ENCODE measurements at regions not wholly inside any gene's neighbourhood (a gene's known extent, or its start where the extent isn't known, plus 50 kb on each side); places are given as distances from the start of the nearest gene placed in this dataset.

DNA sequence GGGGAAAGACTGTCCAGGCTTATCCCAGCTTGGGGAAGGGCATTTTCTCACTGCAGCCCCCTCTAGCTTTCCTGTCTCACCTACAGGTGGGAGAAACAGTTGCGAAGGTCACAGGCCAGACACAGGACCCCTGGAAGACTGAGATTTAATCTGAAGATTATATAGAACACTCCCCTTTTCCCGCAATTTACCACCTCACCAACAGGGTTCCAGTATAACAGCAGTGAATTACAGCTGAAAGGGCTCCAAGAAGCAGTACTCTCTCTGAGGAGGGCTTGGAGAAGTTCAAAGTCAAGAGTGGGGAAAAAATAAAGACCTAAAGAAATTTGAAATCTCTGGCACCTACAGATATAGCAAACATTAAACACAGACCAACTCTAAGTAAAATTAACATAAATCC is 111.9 kb downstream of the ANKRD60 start:
- no peak overlapping the region for H3K4me3 ChIP-seq
- intact Hi-C loops (cut with DNase I), result no loop called here
- WGBS, 3 donors, result 96 to 100% (median 98%) methylated on average over 2 of the region's 2 CpGs
- H3K27ac ChIP-seq, result no peak overlapping the region
- peaks cover 0 to 3% (median 2%) of the 10 kb centered on the region in 3 donors for H3K27me3 ChIP-seq (ENCODE audit: insufficient read depth in 3 of 3, low read length in 2 of 3)
- TF ChIP-seq, protein P1, sequence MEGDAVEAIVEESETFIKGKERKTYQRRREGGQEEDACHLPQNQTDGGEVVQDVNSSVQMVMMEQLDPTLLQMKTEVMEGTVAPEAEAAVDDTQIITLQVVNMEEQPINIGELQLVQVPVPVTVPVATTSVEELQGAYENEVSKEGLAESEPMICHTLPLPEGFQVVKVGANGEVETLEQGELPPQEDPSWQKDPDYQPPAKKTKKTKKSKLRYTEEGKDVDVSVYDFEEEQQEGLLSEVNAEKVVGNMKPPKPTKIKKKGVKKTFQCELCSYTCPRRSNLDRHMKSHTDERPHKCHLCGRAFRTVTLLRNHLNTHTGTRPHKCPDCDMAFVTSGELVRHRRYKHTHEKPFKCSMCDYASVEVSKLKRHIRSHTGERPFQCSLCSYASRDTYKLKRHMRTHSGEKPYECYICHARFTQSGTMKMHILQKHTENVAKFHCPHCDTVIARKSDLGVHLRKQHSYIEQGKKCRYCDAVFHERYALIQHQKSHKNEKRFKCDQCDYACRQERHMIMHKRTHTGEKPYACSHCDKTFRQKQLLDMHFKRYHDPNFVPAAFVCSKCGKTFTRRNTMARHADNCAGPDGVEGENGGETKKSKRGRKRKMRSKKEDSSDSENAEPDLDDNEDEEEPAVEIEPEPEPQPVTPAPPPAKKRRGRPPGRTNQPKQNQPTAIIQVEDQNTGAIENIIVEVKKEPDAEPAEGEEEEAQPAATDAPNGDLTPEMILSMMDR (IDR thresholded peaks at IDR 0.05), result no peak
- peaks cover 6% of the 10 kb centered on the region for H3K9me3 ChIP-seq
- DNase-seq, result no peak
- H3K4me1 ChIP-seq, result no peaks in the 10 kb centered on the region
- H3K36me3 ChIP-seq (ENCODE audit: insufficient read depth in 1 of 2, low read depth in 1 of 2), result no peaks in the 10 kb centered on the region
- no peak for ATAC-seq

DNA sequence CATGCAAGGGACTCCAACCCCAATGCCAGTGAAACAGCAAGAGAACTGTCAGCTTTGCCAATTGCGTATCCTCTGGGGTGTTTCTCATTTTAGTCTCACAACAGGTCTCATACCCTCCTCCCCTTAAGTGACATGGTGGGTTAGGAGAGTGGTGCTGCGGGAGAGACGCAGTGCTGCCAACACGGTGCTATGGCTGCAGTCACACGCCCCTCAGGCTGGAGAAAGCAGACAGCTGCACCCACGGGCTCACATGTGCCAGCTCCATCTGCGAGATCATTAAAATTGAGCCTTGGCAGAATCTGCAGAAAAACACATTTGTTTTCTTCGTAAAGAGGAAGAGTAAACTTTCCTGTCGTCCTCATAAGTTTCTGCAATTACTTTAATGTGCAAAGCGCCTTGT is 114.7 kb downstream of the ANKRD60 start:
- H3K27me3 ChIP-seq (ENCODE audit: insufficient read depth in 3 of 3, low read length in 2 of 3), result peaks cover 0 to 3% (median 2%) of the 10 kb centered on the region in 3 donors
- H3K9me3 ChIP-seq, result no peaks in the 10 kb centered on the region
- DNase-seq, result no peak
- no peaks in the 10 kb centered on the region for H3K36me3 ChIP-seq (ENCODE audit: insufficient read depth in 1 of 2, low read depth in 1 of 2)
- no peak for ATAC-seq
- H3K4me3 ChIP-seq, result no peak overlapping the region
- no peak overlapping the region for H3K27ac ChIP-seq
- intact Hi-C loops (cut with DNase I), result no loop called here
- 20 to 31% (median 22%) methylated on average over 10 of the region's 10 CpGs for WGBS, 3 donors
- TF ChIP-seq, protein P1 (IDR thresholded peaks at IDR 0.05), result no peak
- H3K4me1 ChIP-seq, result no peaks in the 10 kb centered on the region

DNA sequence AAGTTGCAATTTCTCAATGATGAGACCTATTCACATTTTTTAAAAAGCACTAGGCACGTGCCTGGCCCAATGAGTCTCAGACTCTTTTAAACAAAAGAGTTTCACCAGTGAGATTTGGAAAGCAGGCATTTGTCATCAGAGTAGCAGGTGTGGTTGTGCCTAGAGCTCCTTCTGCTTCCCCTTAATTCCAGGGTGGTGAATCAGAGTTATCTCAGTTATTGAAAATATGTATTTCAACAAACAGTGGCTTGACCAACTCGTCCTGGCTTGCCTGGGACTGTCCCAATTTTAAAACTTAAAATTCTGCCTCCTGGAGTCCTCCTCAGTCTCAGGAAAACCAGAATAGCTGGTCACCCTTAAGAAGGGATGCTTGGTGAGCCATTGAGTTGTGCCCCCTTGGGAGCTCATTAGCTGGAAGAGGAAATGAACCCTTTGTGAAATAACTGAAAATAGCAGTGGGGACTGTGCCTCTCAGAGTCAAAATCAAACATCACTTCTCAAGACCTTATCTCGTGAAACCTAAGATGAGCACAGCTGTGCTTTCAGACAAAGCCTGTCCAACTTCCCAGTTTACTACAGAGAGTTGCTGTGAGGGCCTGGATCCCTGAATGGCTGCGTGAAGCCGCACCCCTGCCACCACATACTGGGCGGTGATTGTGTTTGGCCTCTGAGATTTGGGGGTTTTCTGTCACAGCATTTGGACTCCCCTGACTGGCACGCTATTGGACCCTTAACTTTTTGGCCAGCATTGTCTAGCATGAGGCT is 116.3 kb downstream of the ANKRD60 start:
- H3K4me1 ChIP-seq, result no peaks in the 10 kb centered on the region
- no peak overlapping the region for H3K27ac ChIP-seq
- DNase-seq (no peak), ATAC-seq (peak in 1 of 4 donors; percentile 80)
- TF ChIP-seq, protein P1 (IDR thresholded peaks at IDR 0.05), result no peak
- H3K27me3 ChIP-seq (ENCODE audit: insufficient read depth in 3 of 3, low read length in 2 of 3), result peaks cover 0 to 5% (median 3%) of the 10 kb centered on the region in 3 donors
- H3K36me3 ChIP-seq (ENCODE audit: insufficient read depth in 1 of 2, low read depth in 1 of 2), result no peaks in the 10 kb centered on the region
- intact Hi-C loops (cut with DNase I), result no loop called here
- H3K9me3 ChIP-seq, result no peaks in the 10 kb centered on the region
- WGBS, 3 donors, result 62 to 67% (median 64%) methylated on average over 7 of the region's 7 CpGs
- H3K4me3 ChIP-seq, result no peak overlapping the region

DNA sequence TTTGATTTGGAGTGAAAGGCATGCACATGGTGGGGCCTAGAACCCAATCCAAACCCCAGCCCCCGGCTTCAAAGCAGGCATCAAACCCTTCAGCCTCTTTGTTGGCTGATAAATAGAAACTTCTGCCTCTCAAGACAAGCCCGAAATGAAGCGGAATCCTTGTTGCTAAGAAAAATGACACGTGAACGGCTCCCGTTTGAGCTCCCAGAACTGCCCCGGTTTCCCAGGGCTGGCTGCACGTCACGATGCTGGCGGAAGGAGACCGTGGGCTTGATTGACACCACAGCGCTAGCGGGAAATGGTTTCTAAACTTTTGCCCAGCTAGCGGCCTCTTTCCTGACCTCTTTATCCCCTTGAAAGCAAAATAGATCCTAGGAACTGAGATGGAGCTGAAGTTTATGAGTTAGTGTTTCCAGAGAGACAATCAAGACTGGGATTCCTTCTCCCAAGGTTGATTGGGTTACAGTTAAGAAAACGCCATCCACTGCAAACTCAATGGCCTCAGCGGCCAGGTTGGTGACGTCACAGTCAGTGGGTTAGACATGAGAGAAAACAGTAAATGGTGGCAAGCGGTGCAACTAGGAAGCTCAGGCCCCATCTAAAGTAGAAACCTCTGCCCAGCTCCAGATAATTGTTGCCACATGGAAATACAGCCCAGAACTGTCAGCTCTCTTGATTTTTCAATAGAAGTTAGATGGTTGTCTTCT is 117.0 kb downstream of the ANKRD60 start:
- intact Hi-C loops (cut with DNase I), result no loop called here
- ATAC-seq, result peak in 1 of 4 donors; percentile 12
- Histone ChIP-seq H3K4me3 (no peak overlapping the region), H3K36me3 (ENCODE audit: insufficient read depth in 1 of 2, low read depth in 1 of 2) (no peaks in the 10 kb centered on the region), H3K9me3 (no peaks in the 10 kb centered on the region), H3K27me3 (ENCODE audit: insufficient read depth in 3 of 3, low read length in 2 of 3) (peaks cover 0 to 5% (median 3%) of the 10 kb centered on the region in 3 donors), H3K4me1 (no peaks in the 10 kb centered on the region), H3K27ac (no peak overlapping the region)
- TF ChIP-seq, protein P1 (IDR thresholded peaks at IDR 0.05), result no peak
- WGBS, 3 donors, result 83 to 90% (median 86%) methylated on average over 18 of the region's 18 CpGs
- DNase-seq, result no peak

Measured in psoas muscle (tissue), 7 donors.